HG02973 (cell line): ENCODE measurements at regions not wholly inside any gene's neighbourhood (a gene's known extent, or its start where the extent isn't known, plus 50 kb on each side); places are given as distances from the start of the nearest gene placed in this dataset.
"Not testable (repeated sequence)": the region's sequence is repeated elsewhere in the genome, so short reads cannot be mapped to it uniquely, and the experiment has no call there.

Experiments used
- ATAC-seq: cut with Tn5 transposase; IDR thresholded peaks from one replicate; pipeline ENCODE4 v1.9.1; 2021; ENCODE audit warnings: moderate library complexity; ENCODE audit not compliant: unreplicated experiment

GRCh38 chr12:42932936-42933335 lies 343.4 kb upstream of the PRICKLE1 start:
- no peak for ATAC-seq

GRCh38 chr12:42926232-42926631 lies 336.7 kb upstream of the PRICKLE1 start:
- ATAC-seq = no peak

GRCh38 chr12:42924482-42924881 lies 334.9 kb upstream of the PRICKLE1 start:
- ATAC-seq = no peak

GRCh38 chr12:42923583-42923982 lies 334.0 kb upstream of the PRICKLE1 start:
- ATAC-seq = no peak

GRCh38 chr12:42923156-42923555 lies 333.6 kb upstream of the PRICKLE1 start:
- no peak for ATAC-seq

GRCh38 chr12:42922505-42922850 lies 332.9 kb upstream of the PRICKLE1 start:
- no peak for ATAC-seq

GRCh38 chr12:42921741-42922504 lies 332.4 kb upstream of the PRICKLE1 start:
- no peak for ATAC-seq

- no peak for ATAC-seq
These were observed 330.1 kb upstream of the PRICKLE1 start for GRCh38 chr12:42919691-42920090.

GRCh38 chr12:42918443-42918842 lies 328.9 kb upstream of the PRICKLE1 start:
- ATAC-seq = no peak

- no peak for ATAC-seq
These were observed 326.6 kb upstream of the PRICKLE1 start for GRCh38 chr12:42916143-42916542.

- no peak for ATAC-seq
These were observed 325.9 kb upstream of the PRICKLE1 start for GRCh38 chr12:42915426-42915825.

GRCh38 chr12:42912367-42912766 lies 322.8 kb upstream of the PRICKLE1 start:
- ATAC-seq = no peak

GRCh38 chr12:42910656-42911055 lies 321.1 kb upstream of the PRICKLE1 start:
- no peak for ATAC-seq

GRCh38 chr12:42908712-42909111 lies 319.2 kb upstream of the PRICKLE1 start:
- no peak for ATAC-seq

- ATAC-seq = not testable (repeated sequence)
These were observed 317.3 kb upstream of the PRICKLE1 start for GRCh38 chr12:42906801-42907200.

- ATAC-seq = no peak
These were observed 315.8 kb upstream of the PRICKLE1 start for GRCh38 chr12:42905419-42905705.

- no peak for ATAC-seq
These were observed 315.3 kb upstream of the PRICKLE1 start for GRCh38 chr12:42904683-42905418.

GRCh38 chr12:42903736-42904135 lies 314.2 kb upstream of the PRICKLE1 start:
- ATAC-seq = no peak

- ATAC-seq = no peak
These were observed 312.5 kb upstream of the PRICKLE1 start for GRCh38 chr12:42902001-42902400.

GRCh38 chr12:42893803-42894202 lies 304.3 kb upstream of the PRICKLE1 start:
- ATAC-seq = no peak

GRCh38 chr12:42892702-42893551 lies 303.4 kb upstream of the PRICKLE1 start:
- ATAC-seq = no peak

GRCh38 chr12:42887657-42888056 lies 298.1 kb upstream of the PRICKLE1 start:
- no peak for ATAC-seq
